Astrocyte of the cerebellum (primary cell): ENCODE measurements at regions not wholly inside any gene's neighbourhood (a gene's known extent, or its start where the extent isn't known, plus 50 kb on each side); places are given as distances from the start of the nearest gene placed in this dataset.

ENCODE experiments used
- DNase-seq: peaks from one replicate; pipeline ENCODE4 v3.0.0-alpha.2; 2011; ENCODE audit warnings: low read depth
- H3K4me3 ChIP-seq: 2 replicates; pipeline ENCODE4 v1.5.1; 2011; ENCODE audit warnings: mild to moderate bottlenecking, low read depth, low read length, moderate library complexity
- CTCF ChIP-seq: IDR thresholded peaks from 2 replicates; pipeline ENCODE4 v1.5.1; 2012; ENCODE audit warnings: low read length, low read depth, moderate library complexity, mild to moderate bottlenecking; ENCODE audit errors: missing control alignments
- in situ Hi-C: cut with HindIII; loops from 2 replicates; pipeline ENCODE4 v1.10.0; 2017; ENCODE audit warnings: low sequenced_read_pairs

- DNase-seq, result no peak
Observed at GRCh38 chrX:121975671-121976070, 928.3 kb downstream of the GLUD2 start.

DNA sequence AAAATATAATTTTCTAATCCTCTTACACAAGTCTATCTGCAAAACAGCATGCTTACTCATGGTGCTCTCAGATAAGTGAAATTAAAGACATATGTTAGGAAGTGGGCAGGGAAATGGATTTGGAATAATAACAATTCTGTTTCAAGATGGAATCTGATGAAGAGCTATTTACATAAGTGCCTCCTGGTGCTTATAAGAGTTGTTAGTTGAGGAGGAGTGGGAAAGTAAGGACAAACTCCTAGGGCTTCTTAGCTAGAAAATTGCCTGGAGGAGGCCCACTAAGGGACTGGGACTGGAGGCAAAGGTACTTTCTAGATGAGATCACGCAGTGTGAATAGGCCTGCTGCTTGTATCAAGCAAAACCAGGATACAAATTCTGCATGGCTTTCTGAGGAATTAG, 939.8 kb downstream of the GLUD2 start:
- in situ Hi-C loops, result no loop called here

More at GRCh38 chrX:121975671-121976070, 928.3 kb downstream of the GLUD2 start:
- H3K4me3 ChIP-seq, result no peak overlapping the region
- TF ChIP-seq CTCF, result no peak
- in situ Hi-C loops, result no loop called here

DNA sequence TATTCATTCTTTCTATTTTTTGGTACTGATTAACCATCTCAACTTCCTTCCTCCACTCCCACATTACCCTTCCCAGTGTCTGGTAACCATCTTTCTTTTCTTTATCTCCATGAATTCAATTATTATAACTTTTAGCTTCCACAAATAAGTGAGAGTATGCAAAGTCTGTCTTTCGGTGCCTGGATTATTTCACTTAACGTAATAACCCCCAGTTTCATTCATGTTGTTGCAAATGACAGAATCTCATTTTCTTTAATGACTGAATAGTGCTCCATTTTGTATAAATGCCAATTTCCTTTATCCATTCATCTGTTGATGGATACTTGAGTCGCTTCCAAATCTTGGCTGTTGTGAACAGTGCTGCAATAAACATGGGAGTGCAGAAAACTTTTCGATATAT, 940.4 kb downstream of the GLUD2 start:
- TF ChIP-seq CTCF, result no peak
- no peak for DNase-seq
- no peak overlapping the region for H3K4me3 ChIP-seq
- in situ Hi-C loops, result no loop called here

More for the DNA sequence above, 939.8 kb downstream of the GLUD2 start:
- DNase-seq, result no peak
- no peak overlapping the region for H3K4me3 ChIP-seq
- TF ChIP-seq CTCF, result no peak

DNA sequence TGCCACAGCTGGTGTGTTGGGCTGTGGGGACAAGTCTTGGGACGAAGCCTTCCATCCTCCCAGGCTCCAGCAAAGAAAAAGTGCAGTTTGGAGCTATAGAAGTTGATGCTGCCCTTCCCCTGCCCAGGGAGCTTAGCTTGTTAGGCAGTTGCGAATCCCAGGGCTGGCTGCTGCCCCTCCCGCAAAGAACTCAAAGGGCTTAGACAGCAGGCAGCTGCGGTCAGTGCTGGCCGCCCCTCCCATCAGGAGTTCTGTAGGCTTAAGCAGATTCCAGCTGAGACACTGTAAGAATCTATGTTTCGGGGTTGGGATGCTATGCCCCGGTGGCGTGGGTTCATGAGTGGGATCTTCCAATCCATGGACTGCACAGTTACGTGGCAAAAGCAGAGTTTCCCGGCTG, 956.7 kb downstream of the GLUD2 start:
- H3K4me3 ChIP-seq, result no peak overlapping the region
- in situ Hi-C loops, result no loop called here

GRCh38 chrX:122026665-122027064, 979.3 kb downstream of the GLUD2 start:
- in situ Hi-C loops, result no loop called here
- DNase-seq, result no peak

More for the DNA sequence above, 956.7 kb downstream of the GLUD2 start:
- DNase-seq, result no peak
- no peak for TF ChIP-seq CTCF

GRCh38 chrX:122046226-122046625, 998.8 kb downstream of the GLUD2 start:
- in situ Hi-C loops, result no loop called here
- no peak for TF ChIP-seq CTCF
- DNase-seq, result no peak
- no peak overlapping the region for H3K4me3 ChIP-seq

More at GRCh38 chrX:122026665-122027064, 979.3 kb downstream of the GLUD2 start:
- no peak overlapping the region for H3K4me3 ChIP-seq
- no peak for TF ChIP-seq CTCF

GRCh38 chrX:122046815-122047214, 999.4 kb downstream of the GLUD2 start:
- DNase-seq, result no peak
- H3K4me3 ChIP-seq, result no peak overlapping the region
- in situ Hi-C loops, result no loop called here
- TF ChIP-seq CTCF, result no peak
